NB4 (cell line): ENCODE measurements at regions not wholly inside any gene's neighbourhood (a gene's known extent, or its start where the extent isn't known, plus 50 kb on each side); places are given as distances from the start of the nearest gene placed in this dataset.

Experiments used
- POLR2A ChIP-seq: IDR thresholded peaks from 2 replicates; pipeline ENCODE4 v1.6.1; 2011; ENCODE audit warnings: mild to moderate bottlenecking; ENCODE audit not compliant: insufficient read length; ENCODE audit errors: extremely low read depth
- TF ChIP-seq, protein P1 (sequence below): IDR thresholded peaks from one replicate; pipeline ENCODE4 v1.5.1; 2012; ENCODE audit warnings: low read depth, low read length
- TF ChIP-seq, protein P2 (sequence below): IDR thresholded peaks from 2 replicates; pipeline ENCODE4 v1.6.1; 2011; ENCODE audit warnings: low read depth, low read length

DNA sequence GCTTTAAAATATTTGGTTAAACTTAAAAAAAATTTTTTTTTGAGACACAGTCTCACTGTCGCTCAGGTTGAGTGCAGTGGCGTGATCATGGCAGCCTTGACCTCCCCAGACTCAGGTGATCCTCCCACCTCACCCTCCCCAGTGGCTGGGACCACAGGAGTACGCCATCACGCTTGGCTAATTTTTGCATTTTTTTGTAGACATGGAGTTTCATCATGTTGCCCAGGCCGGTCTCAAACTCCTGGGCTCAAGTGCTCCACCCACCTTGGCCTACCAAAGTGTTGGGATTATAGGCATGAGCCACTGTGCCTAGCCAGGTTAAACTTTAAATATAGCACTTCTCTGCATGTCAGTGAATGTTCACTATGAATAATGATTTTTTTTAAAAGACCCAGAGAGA, 224.5 kb upstream of the RFX3 start:
- TF ChIP-seq, protein P1, sequence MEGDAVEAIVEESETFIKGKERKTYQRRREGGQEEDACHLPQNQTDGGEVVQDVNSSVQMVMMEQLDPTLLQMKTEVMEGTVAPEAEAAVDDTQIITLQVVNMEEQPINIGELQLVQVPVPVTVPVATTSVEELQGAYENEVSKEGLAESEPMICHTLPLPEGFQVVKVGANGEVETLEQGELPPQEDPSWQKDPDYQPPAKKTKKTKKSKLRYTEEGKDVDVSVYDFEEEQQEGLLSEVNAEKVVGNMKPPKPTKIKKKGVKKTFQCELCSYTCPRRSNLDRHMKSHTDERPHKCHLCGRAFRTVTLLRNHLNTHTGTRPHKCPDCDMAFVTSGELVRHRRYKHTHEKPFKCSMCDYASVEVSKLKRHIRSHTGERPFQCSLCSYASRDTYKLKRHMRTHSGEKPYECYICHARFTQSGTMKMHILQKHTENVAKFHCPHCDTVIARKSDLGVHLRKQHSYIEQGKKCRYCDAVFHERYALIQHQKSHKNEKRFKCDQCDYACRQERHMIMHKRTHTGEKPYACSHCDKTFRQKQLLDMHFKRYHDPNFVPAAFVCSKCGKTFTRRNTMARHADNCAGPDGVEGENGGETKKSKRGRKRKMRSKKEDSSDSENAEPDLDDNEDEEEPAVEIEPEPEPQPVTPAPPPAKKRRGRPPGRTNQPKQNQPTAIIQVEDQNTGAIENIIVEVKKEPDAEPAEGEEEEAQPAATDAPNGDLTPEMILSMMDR: no peak
- TF ChIP-seq, protein P2, sequence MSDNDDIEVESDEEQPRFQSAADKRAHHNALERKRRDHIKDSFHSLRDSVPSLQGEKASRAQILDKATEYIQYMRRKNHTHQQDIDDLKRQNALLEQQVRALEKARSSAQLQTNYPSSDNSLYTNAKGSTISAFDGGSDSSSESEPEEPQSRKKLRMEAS: no peak
- no peak for TF ChIP-seq POLR2A
